ENCODE measurements at regions not wholly inside any gene's neighbourhood (a gene's known extent, or its start where the extent isn't known, plus 50 kb on each side); places are given as distances from the start of the nearest gene placed in this dataset.

- no peaks in the 10 kb centered on the region for H3K9me3 Mint-ChIP-seq
- H3K4me3 Mint-ChIP-seq = no peak overlapping the region
- DNase-seq = no peak
- peaks cover 6% of the 10 kb centered on the region for H3K27me3 Mint-ChIP-seq
- no peak overlapping the region for H3K27ac Mint-ChIP-seq
- no peaks in the 10 kb centered on the region for H3K36me3 Mint-ChIP-seq (ENCODE audit: low read depth)
- peaks cover 7% of the 10 kb centered on the region for H3K4me1 Mint-ChIP-seq (ENCODE audit: low read depth)
Observed at GRCh38 chr1:239896569-239896968, 195.1 kb upstream of the FMN2 start.

GRCh38 chr1:239896980-239897379 lies 194.7 kb upstream of the FMN2 start:
- peaks cover 7% of the 10 kb centered on the region for H3K4me1 Mint-ChIP-seq (ENCODE audit: low read depth)
- H3K4me3 Mint-ChIP-seq = no peak overlapping the region
- no peak for DNase-seq

GRCh38 chr1:239897458-239897857 lies 194.2 kb upstream of the FMN2 start:
- Mint-ChIP-seq H3K4me1 (ENCODE audit: low read depth) (peaks cover 7% of the 10 kb centered on the region), H3K27ac (no peak overlapping the region), H3K4me3 (no peak overlapping the region), H3K27me3 (peaks cover 6% of the 10 kb centered on the region), H3K36me3 (ENCODE audit: low read depth) (no peaks in the 10 kb centered on the region), H3K9me3 (no peaks in the 10 kb centered on the region)
- no peak for DNase-seq

More at GRCh38 chr1:239896980-239897379, 194.7 kb upstream of the FMN2 start:
- H3K36me3 Mint-ChIP-seq (ENCODE audit: low read depth) = no peaks in the 10 kb centered on the region
- no peaks in the 10 kb centered on the region for H3K9me3 Mint-ChIP-seq
- H3K27ac Mint-ChIP-seq = no peak overlapping the region
- peaks cover 6% of the 10 kb centered on the region for H3K27me3 Mint-ChIP-seq

GRCh38 chr1:239898062-239898730 lies 193.5 kb upstream of the FMN2 start:
- Mint-ChIP-seq H3K4me3 (no peak overlapping the region), H3K36me3 (ENCODE audit: low read depth) (no peaks in the 10 kb centered on the region), H3K9me3 (no peaks in the 10 kb centered on the region), H3K27ac (no peak overlapping the region), H3K27me3 (peaks cover 6% of the 10 kb centered on the region), H3K4me1 (ENCODE audit: low read depth) (peaks cover 7% of the 10 kb centered on the region)
- peak; percentile 69 for DNase-seq

- Mint-ChIP-seq H3K4me3 (no peak overlapping the region), H3K9me3 (no peaks in the 10 kb centered on the region), H3K4me1 (ENCODE audit: low read depth) (peaks cover 5% of the 10 kb centered on the region), H3K27ac (no peak overlapping the region), H3K36me3 (ENCODE audit: low read depth) (no peaks in the 10 kb centered on the region), H3K27me3 (peaks cover 6% of the 10 kb centered on the region)
- DNase-seq = no peak
Observed at GRCh38 chr1:239899747-239900146, 191.9 kb upstream of the FMN2 start.

GRCh38 chr1:239906394-239906793 lies 185.3 kb upstream of the FMN2 start:
- Mint-ChIP-seq H3K4me1 (ENCODE audit: low read depth) (no peaks in the 10 kb centered on the region), H3K27ac (no peak overlapping the region), H3K36me3 (ENCODE audit: low read depth) (no peaks in the 10 kb centered on the region), H3K4me3 (no peak overlapping the region), H3K27me3 (peaks cover 3% of the 10 kb centered on the region), H3K9me3 (no peaks in the 10 kb centered on the region)
- no peak for DNase-seq

- Mint-ChIP-seq H3K36me3 (ENCODE audit: low read depth) (no peaks in the 10 kb centered on the region), H3K9me3 (no peaks in the 10 kb centered on the region), H3K27ac (no peak overlapping the region), H3K27me3 (peaks cover 15% of the 10 kb centered on the region), H3K4me1 (ENCODE audit: low read depth) (no peaks in the 10 kb centered on the region), H3K4me3 (no peak overlapping the region)
- DNase-seq = no peak
Observed at GRCh38 chr1:239909898-239910297, 181.8 kb upstream of the FMN2 start.

GRCh38 chr1:239912471-239912870 lies 179.2 kb upstream of the FMN2 start:
- Mint-ChIP-seq H3K27ac (no peak overlapping the region), H3K4me1 (ENCODE audit: low read depth) (no peaks in the 10 kb centered on the region), H3K4me3 (no peak overlapping the region), H3K9me3 (no peaks in the 10 kb centered on the region), H3K36me3 (ENCODE audit: low read depth) (no peaks in the 10 kb centered on the region), H3K27me3 (peaks cover 27% of the 10 kb centered on the region)
- no peak for DNase-seq

- no peak for DNase-seq
- Mint-ChIP-seq H3K36me3 (ENCODE audit: low read depth) (no peaks in the 10 kb centered on the region), H3K9me3 (no peaks in the 10 kb centered on the region), H3K27me3 (peaks cover 27% of the 10 kb centered on the region), H3K4me3 (no peak overlapping the region), H3K27ac (no peak overlapping the region), H3K4me1 (ENCODE audit: low read depth) (no peaks in the 10 kb centered on the region)
Observed at GRCh38 chr1:239913141-239913585, 178.5 kb upstream of the FMN2 start.

GRCh38 chr1:239914751-239915231 lies 176.9 kb upstream of the FMN2 start:
- no peaks in the 10 kb centered on the region for H3K9me3 Mint-ChIP-seq
- no peak overlapping the region for H3K4me3 Mint-ChIP-seq
- no peak for DNase-seq
- peaks cover 28% of the 10 kb centered on the region for H3K27me3 Mint-ChIP-seq
- H3K4me1 Mint-ChIP-seq (ENCODE audit: low read depth) = no peaks in the 10 kb centered on the region
- H3K27ac Mint-ChIP-seq = no peak overlapping the region
- H3K36me3 Mint-ChIP-seq (ENCODE audit: low read depth) = no peaks in the 10 kb centered on the region

GRCh38 chr1:239918634-239919033 lies 173.0 kb upstream of the FMN2 start:
- peaks cover 25% of the 10 kb centered on the region for H3K27me3 Mint-ChIP-seq
- H3K27ac Mint-ChIP-seq = no peak overlapping the region
- no peak overlapping the region for H3K4me3 Mint-ChIP-seq

GRCh38 chr1:239920214-239920613 lies 171.5 kb upstream of the FMN2 start:
- Mint-ChIP-seq H3K9me3 (no peaks in the 10 kb centered on the region), H3K36me3 (ENCODE audit: low read depth) (no peaks in the 10 kb centered on the region)

More at GRCh38 chr1:239918634-239919033, 173.0 kb upstream of the FMN2 start:
- H3K9me3 Mint-ChIP-seq = no peaks in the 10 kb centered on the region
- DNase-seq = no peak
- H3K4me1 Mint-ChIP-seq (ENCODE audit: low read depth) = peaks cover 6% of the 10 kb centered on the region
- H3K36me3 Mint-ChIP-seq (ENCODE audit: low read depth) = no peaks in the 10 kb centered on the region

GRCh38 chr1:239922778-239923522 lies 168.7 kb upstream of the FMN2 start:
- Mint-ChIP-seq H3K27me3 (peaks cover 10% of the 10 kb centered on the region), H3K27ac (no peak overlapping the region), H3K4me3 (no peak overlapping the region), H3K9me3 (no peaks in the 10 kb centered on the region), H3K4me1 (ENCODE audit: low read depth) (peaks cover 6% of the 10 kb centered on the region), H3K36me3 (ENCODE audit: low read depth) (no peaks in the 10 kb centered on the region)
- no peak for DNase-seq

More at GRCh38 chr1:239920214-239920613, 171.5 kb upstream of the FMN2 start:
- H3K4me1 Mint-ChIP-seq (ENCODE audit: low read depth) = peaks cover 6% of the 10 kb centered on the region
- H3K27ac Mint-ChIP-seq = no peak overlapping the region
- H3K4me3 Mint-ChIP-seq = no peak overlapping the region
- H3K27me3 Mint-ChIP-seq = peaks cover 19% of the 10 kb centered on the region
- no peak for DNase-seq

GRCh38 chr1:239924741-239925350 lies 166.8 kb upstream of the FMN2 start:
- Mint-ChIP-seq H3K9me3 (no peaks in the 10 kb centered on the region), H3K4me3 (no peak overlapping the region), H3K36me3 (ENCODE audit: low read depth) (no peaks in the 10 kb centered on the region), H3K27me3 (peaks cover 9% of the 10 kb centered on the region), H3K27ac (no peak overlapping the region), H3K4me1 (ENCODE audit: low read depth) (peaks cover 6% of the 10 kb centered on the region)
- DNase-seq = no peak

GRCh38 chr1:239926184-239926583 lies 165.5 kb upstream of the FMN2 start:
- no peak overlapping the region for H3K27ac Mint-ChIP-seq
- DNase-seq = no peak
- no peaks in the 10 kb centered on the region for H3K36me3 Mint-ChIP-seq (ENCODE audit: low read depth)
- H3K27me3 Mint-ChIP-seq = peaks cover 7% of the 10 kb centered on the region
- no peaks in the 10 kb centered on the region for H3K9me3 Mint-ChIP-seq
- H3K4me3 Mint-ChIP-seq = no peak overlapping the region
- H3K4me1 Mint-ChIP-seq (ENCODE audit: low read depth) = peaks cover 6% of the 10 kb centered on the region
